ENCODE measurements at regions not wholly inside any gene's neighbourhood (a gene's known extent, or its start where the extent isn't known, plus 50 kb on each side); places are given as distances from the start of the nearest gene placed in this dataset.
"Not testable (repeated sequence)": the region's sequence is repeated elsewhere in the genome, so short reads cannot be mapped to it uniquely, and the experiment has no call there.

GRCh38 chr1:66455446-66455845 lies 78.5 kb upstream of the SGIP1 start:
- DNase-seq (no peak), ATAC-seq (ENCODE audit: low FRiP score in 2 of 2) (no peak)
- H3K27ac ChIP-seq: no peak overlapping the region
- no peaks in the 10 kb centered on the region for H3K27me3 ChIP-seq
- WGBS, 2 donors: 94 to 96% methylated on average over 2 of the region's 2 CpGs
- no peaks in the 10 kb centered on the region for H3K36me3 ChIP-seq
- TF ChIP-seq CTCF (IDR thresholded peaks at IDR 0.05) (no peak), POLR2A (IDR thresholded peaks at IDR 0.05) (no peak), EP300 (IDR thresholded peaks at IDR 0.05) (no peak), POLR2AphosphoS5 (IDR thresholded peaks at IDR 0.05) (no peak)
- H3K9me3 ChIP-seq: no peaks in the 10 kb centered on the region
- H3K4me1 ChIP-seq: peaks cover under 1 to 7% (median 3%) of the 10 kb centered on the region in 4 donors
- no peak overlapping the region for H3K4me3 ChIP-seq

GRCh38 chr1:66460776-66461175 lies 73.2 kb upstream of the SGIP1 start:
- ATAC-seq (ENCODE audit: low FRiP score in 2 of 2) (no peak), DNase-seq (no peak)
- Histone ChIP-seq H3K4me1 (no peaks in the 10 kb centered on the region), H3K4me3 (no peak overlapping the region), H3K9me3 (peaks cover 0 to 4% (median 0%) of the 10 kb centered on the region in 4 donors), H3K36me3 (no peaks in the 10 kb centered on the region), H3K27ac (no peak overlapping the region), H3K27me3 (no peaks in the 10 kb centered on the region)
- no peak for TF ChIP-seq CTCF (IDR thresholded peaks at IDR 0.05)
- no peak for TF ChIP-seq EP300 (IDR thresholded peaks at IDR 0.05)
- TF ChIP-seq POLR2AphosphoS5 (IDR thresholded peaks at IDR 0.05): no peak
- TF ChIP-seq POLR2A (IDR thresholded peaks at IDR 0.05): no peak
- 84 to 85% methylated on average over 3 of the region's 3 CpGs for WGBS, 2 donors

- Histone ChIP-seq H3K36me3 (no peaks in the 10 kb centered on the region), H3K9me3 (peaks cover 0 to 4% (median 0%) of the 10 kb centered on the region in 4 donors), H3K4me1 (no peaks in the 10 kb centered on the region), H3K4me3 (no peak overlapping the region), H3K27me3 (no peaks in the 10 kb centered on the region), H3K27ac (no peak overlapping the region)
- ATAC-seq (ENCODE audit: low FRiP score in 2 of 2): no peak
- DNase-seq: no peak
- TF ChIP-seq POLR2A (IDR thresholded peaks at IDR 0.05): no peak
- no peak for TF ChIP-seq EP300 (IDR thresholded peaks at IDR 0.05)
- TF ChIP-seq CTCF (IDR thresholded peaks at IDR 0.05): no peak
- TF ChIP-seq POLR2AphosphoS5 (IDR thresholded peaks at IDR 0.05): no peak
- 94 to 100% methylated on average over 2 of the region's 2 CpGs for WGBS, 2 donors
Measured at GRCh38 chr1:66462313-66462712, 71.6 kb upstream of the SGIP1 start.

- ATAC-seq (ENCODE audit: low FRiP score in 2 of 2) (no peak), DNase-seq (no peak)
- H3K27ac ChIP-seq: no peak overlapping the region
- H3K27me3 ChIP-seq: no peaks in the 10 kb centered on the region
- peaks cover 0 to 4% (median 0%) of the 10 kb centered on the region in 4 donors for H3K9me3 ChIP-seq
- no peak for TF ChIP-seq CTCF (IDR thresholded peaks at IDR 0.05)
- no peak for TF ChIP-seq POLR2AphosphoS5 (IDR thresholded peaks at IDR 0.05)
- TF ChIP-seq EP300 (IDR thresholded peaks at IDR 0.05): no peak
- TF ChIP-seq POLR2A (IDR thresholded peaks at IDR 0.05): no peak
- H3K4me1 ChIP-seq: peaks cover 0 to 2% (median 0%) of the 10 kb centered on the region in 4 donors
- no peaks in the 10 kb centered on the region for H3K36me3 ChIP-seq
- no peak overlapping the region for H3K4me3 ChIP-seq
Measured at GRCh38 chr1:66464351-66464750, 69.6 kb upstream of the SGIP1 start.

GRCh38 chr1:66464802-66465201 lies 69.2 kb upstream of the SGIP1 start:
- TF ChIP-seq CTCF (IDR thresholded peaks at IDR 0.05) (no peak), POLR2A (IDR thresholded peaks at IDR 0.05) (no peak), POLR2AphosphoS5 (IDR thresholded peaks at IDR 0.05) (no peak), EP300 (IDR thresholded peaks at IDR 0.05) (no peak)
- Histone ChIP-seq H3K9me3 (peaks cover 0 to 4% (median 0%) of the 10 kb centered on the region in 4 donors), H3K4me3 (no peak overlapping the region), H3K27me3 (no peaks in the 10 kb centered on the region), H3K36me3 (no peaks in the 10 kb centered on the region), H3K4me1 (peaks cover 0 to 2% (median 0%) of the 10 kb centered on the region in 4 donors), H3K27ac (no peak overlapping the region)
- DNase-seq (no peak), ATAC-seq (ENCODE audit: low FRiP score in 2 of 2) (no peak)
- WGBS, 2 donors: 46 to 48% methylated on average over 2 of the region's 2 CpGs

GRCh38 chr1:66466695-66467094 lies 67.3 kb upstream of the SGIP1 start:
- H3K36me3 ChIP-seq; H3K4me3 ChIP-seq; H3K27me3 ChIP-seq; H3K9me3 ChIP-seq; H3K4me1 ChIP-seq; ATAC-seq (ENCODE audit: low FRiP score in 2 of 2); H3K27ac ChIP-seq; DNase-seq: not testable (repeated sequence)
- 66 to 67% methylated on average over 2 of the region's 2 CpGs for WGBS, 2 donors
